ENCODE measurements at regions not wholly inside any gene's neighbourhood (a gene's known extent, or its start where the extent isn't known, plus 50 kb on each side); places are given as distances from the start of the nearest gene placed in this dataset.

- TF ChIP-seq CTCF (IDR thresholded peaks at IDR 0.05; ENCODE audit: low read depth, low read length, missing control alignments) = no peak
These were observed 136.9 kb upstream of the FOXF1 start for GRCh38 chr16:86373276-86373901.

GRCh38 chr16:86374603-86375130, 135.7 kb upstream of the FOXF1 start:
- no peak for DNase-seq (ENCODE audit: low read depth)
- no peak overlapping the region for H3K4me3 ChIP-seq (ENCODE audit: low read depth, low read length)
- TF ChIP-seq CTCF (IDR thresholded peaks at IDR 0.05; ENCODE audit: low read depth, low read length, missing control alignments) = no peak

More at GRCh38 chr16:86373276-86373901, 136.9 kb upstream of the FOXF1 start:
- DNase-seq (ENCODE audit: low read depth) = no peak
- no peak overlapping the region for H3K4me3 ChIP-seq (ENCODE audit: low read depth, low read length)

GRCh38 chr16:86375364-86375763, 135.0 kb upstream of the FOXF1 start:
- DNase-seq (ENCODE audit: low read depth) = no peak

GRCh38 chr16:86375851-86376250, 134.5 kb upstream of the FOXF1 start:
- H3K4me3 ChIP-seq (ENCODE audit: low read depth, low read length) = no peak overlapping the region
- no peak for TF ChIP-seq CTCF (IDR thresholded peaks at IDR 0.05; ENCODE audit: low read depth, low read length, missing control alignments)
- DNase-seq (ENCODE audit: low read depth) = no peak

More at GRCh38 chr16:86375364-86375763, 135.0 kb upstream of the FOXF1 start:
- no peak for TF ChIP-seq CTCF (IDR thresholded peaks at IDR 0.05; ENCODE audit: low read depth, low read length, missing control alignments)
- H3K4me3 ChIP-seq (ENCODE audit: low read depth, low read length) = no peak overlapping the region

DNA sequence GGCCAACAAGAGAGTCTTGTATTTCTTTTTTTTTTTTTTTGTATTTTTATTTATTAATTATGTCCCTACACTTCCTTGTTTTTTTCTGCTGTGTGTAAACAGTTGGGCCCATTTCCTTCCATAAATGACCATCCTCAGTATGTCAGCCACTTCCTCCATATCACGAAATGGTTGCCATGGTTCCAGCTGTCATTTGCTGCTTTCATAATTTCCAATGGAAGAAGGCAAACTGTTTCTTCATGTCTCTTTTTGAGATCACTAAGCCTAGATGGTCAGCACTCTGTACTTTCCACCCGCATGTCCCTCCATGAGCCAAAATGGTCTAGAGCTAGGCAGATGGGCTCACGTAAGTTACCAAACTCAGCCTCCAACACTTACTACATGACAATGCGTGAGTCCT, 133.5 kb upstream of the FOXF1 start:
- DNase-seq (ENCODE audit: low read depth) = no peak
- no peak overlapping the region for H3K4me3 ChIP-seq (ENCODE audit: low read depth, low read length)
- no peak for TF ChIP-seq CTCF (IDR thresholded peaks at IDR 0.05; ENCODE audit: low read depth, low read length, missing control alignments)

DNA sequence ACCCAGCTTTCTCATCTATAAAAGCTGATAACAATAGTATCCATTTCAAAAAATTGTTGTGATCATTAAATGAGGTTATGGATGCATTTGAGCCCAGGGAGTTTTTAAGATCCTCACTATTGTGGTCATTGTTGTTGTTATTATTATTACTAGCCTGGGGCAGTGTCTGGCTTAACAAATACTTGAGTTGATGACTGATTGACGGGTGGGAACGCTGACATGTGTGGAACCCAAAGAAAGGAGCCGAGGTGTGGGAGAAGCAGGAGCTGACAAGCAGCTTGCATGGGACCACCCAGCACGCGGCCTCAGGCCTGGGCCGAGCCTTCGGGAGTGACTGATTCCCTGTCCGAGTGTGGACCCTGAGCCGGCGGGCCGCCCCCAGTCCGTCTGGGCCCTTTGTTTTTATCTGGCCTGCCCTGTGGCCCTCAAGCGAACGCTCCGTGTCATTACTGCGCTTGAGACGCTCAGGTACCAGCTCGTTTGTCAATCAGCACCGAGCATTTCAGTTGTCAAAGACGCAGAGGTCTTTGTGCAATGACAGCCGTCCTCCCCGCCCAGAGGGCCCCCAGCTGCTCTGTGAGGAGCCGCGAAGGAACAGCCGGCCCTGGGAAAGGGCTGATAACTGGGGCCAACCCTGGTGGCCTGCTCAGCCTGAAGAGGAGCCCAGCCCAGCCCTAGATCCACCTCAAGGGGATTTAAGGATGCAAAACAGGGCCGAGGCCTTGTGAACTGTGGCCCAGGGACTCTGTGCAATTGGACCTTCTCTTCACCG, 132.9 kb upstream of the FOXF1 start:
- no peak for DNase-seq (ENCODE audit: low read depth)
- TF ChIP-seq CTCF (IDR thresholded peaks at IDR 0.05; ENCODE audit: low read depth, low read length, missing control alignments) = no peak
- no peak overlapping the region for H3K4me3 ChIP-seq (ENCODE audit: low read depth, low read length)

All from GM12864 (cell line).